Ovary (tissue), 7 donors: ENCODE measurements at regions not wholly inside any gene's neighbourhood (a gene's known extent, or its start where the extent isn't known, plus 50 kb on each side); places are given as distances from the start of the nearest gene placed in this dataset.

Experiments
- DNase-seq, 5 donors: peaks; one replicate each; pipeline ENCODE4 v3.0.0-alpha.2; 2019 to 2020
- H3K27ac ChIP-seq, 2 donors: fragments of 200-600 bp; one replicate each; pipeline versions ENCODE4 v1.5.1 to v1.8.0; 2019 to 2022
- H3K27me3 ChIP-seq: fragments of 200-600 bp; one replicate; pipeline ENCODE4 v1.8.0; 2022
- H3K36me3 ChIP-seq: fragments of 200-600 bp; sonication (generic); one replicate; pipeline ENCODE4 v1.5.1; 2019
- H3K4me1 ChIP-seq: one replicate; pipeline ENCODE4 v1.8.1; 2013; ENCODE audit warnings: mild to moderate bottlenecking, moderate library complexity; ENCODE audit not compliant: insufficient read depth
- H3K4me3 ChIP-seq: fragments of 200-600 bp; sonication (generic); one replicate; pipeline ENCODE4 v1.5.1; 2017
- H3K9me3 ChIP-seq, 2 donors: fragments of 200-600 bp in 1 of 2; sonication (generic) in 1 of 2; one replicate each; pipeline versions ENCODE4 v1.5.1 to v1.8.1; 2013 to 2019; ENCODE audit warnings: mild to moderate bottlenecking in 1 of 2, moderate library complexity in 1 of 2
- CTCF ChIP-seq, 3 donors: fragments of 450-650 bp in 2 of 3; fragments of 200-600 bp in 1 of 3; IDR thresholded peaks; one replicate each; pipeline versions ENCODE4 v1.5.1 to v1.8.0; 2016 to 2022; ENCODE audit warnings: antibody characterized with exemption in 3 of 3, mild to moderate bottlenecking in 1 of 3
- EP300 ChIP-seq: sonication (generic); formaldehyde crosslinking; IDR thresholded peaks from one replicate; pipeline ENCODE4 v1.6.1; 2017; ENCODE audit warnings: antibody characterized with exemption
- POLR2A ChIP-seq: fragments of 450-650 bp; IDR thresholded peaks from one replicate; pipeline ENCODE4 v1.6.1; 2017; ENCODE audit warnings: antibody characterized with exemption, mild to moderate bottlenecking, moderate library complexity
- WGBS, 3 donors: extraction: QIAGEN DNeasy Blood & Tissue Kit in 1 of 3; methylation state at CpG; one replicate each; pipeline versions ENCODE4 v1.1.5 to v1.1.7; 2013 to 2017; 5-methylcytosine and 5-hydroxymethylcytosine counted together
- intact Hi-C, 4 donors: fragments of 100-400 bp; cut with DNase I; formaldehyde crosslinking; loops; one replicate each; pipeline versions ENCODE4 v1.11.0 to v1.15.1; 2022 to 2023
- donor health status: DM: no; HTN: no; CAD: no; lungs with moderate emphysema.
- donor health status: DM: no; HTN: no; CAD: no.
- donor health status: Bipolar disorder and iron deficiency.
- donor health status: DM: no; HTN: no; CAD: no.
- donor health status: DM: yes; HTN: yes; CAD: no.

GRCh38 chrX:149262086-149262485 is 243.0 kb downstream of the IDS start:
- DNase-seq, result no peak
- H3K4me1 ChIP-seq, result no peaks in the 10 kb centered on the region
- no peak overlapping the region for H3K27ac ChIP-seq
- TF ChIP-seq CTCF (IDR thresholded peaks at IDR 0.05) (no peak), EP300 (no peak), POLR2A (no peak)
- no peak overlapping the region for H3K4me3 ChIP-seq
- no peaks in the 10 kb centered on the region for H3K27me3 ChIP-seq
- H3K9me3 ChIP-seq, result no peaks in the 10 kb centered on the region
- intact Hi-C loops, result no loop called here
- no peaks in the 10 kb centered on the region for H3K36me3 ChIP-seq
- WGBS, 3 donors, result 60 to 69% (median 64%) methylated on average over 1 of the region's 1 CpG

DNA sequence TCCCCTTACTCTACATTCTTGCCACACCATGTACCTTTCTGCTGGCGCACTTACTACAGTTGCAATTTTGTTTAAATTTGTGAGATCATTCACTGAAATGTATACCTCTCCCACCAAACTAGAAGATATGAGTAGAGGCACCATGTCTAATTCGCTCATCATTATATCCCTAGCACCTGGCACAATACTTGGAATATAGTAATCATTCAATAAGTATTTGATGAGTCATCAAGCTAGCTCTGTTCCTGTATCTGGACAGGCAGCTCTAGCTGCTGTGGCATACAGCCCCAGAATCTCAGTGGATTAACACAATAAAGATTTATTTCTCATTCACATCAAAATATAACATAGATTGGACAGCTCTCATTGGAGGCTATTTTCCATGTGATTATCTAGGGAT is 245.9 kb downstream of the IDS start:
- DNase-seq, result no peak
- Histone ChIP-seq H3K9me3 (no peaks in the 10 kb centered on the region), H3K27ac (no peak overlapping the region), H3K27me3 (no peaks in the 10 kb centered on the region), H3K4me3 (no peak overlapping the region), H3K36me3 (no peaks in the 10 kb centered on the region), H3K4me1 (no peaks in the 10 kb centered on the region)
- intact Hi-C loops, result no loop called here
- TF ChIP-seq CTCF (IDR thresholded peaks at IDR 0.05) (no peak), POLR2A (no peak), EP300 (no peak)
- WGBS, 3 donors, result 67 to 72% (median 70%) methylated on average over 2 of the region's 2 CpGs

- TF ChIP-seq EP300 (no peak), POLR2A (no peak), CTCF (IDR thresholded peaks at IDR 0.05) (no peak)
- H3K4me1 ChIP-seq, result no peaks in the 10 kb centered on the region
- 60 to 72% (median 69%) methylated on average over 1 of the region's 1 CpG for WGBS, 3 donors
- H3K27ac ChIP-seq, result no peak overlapping the region
- no peaks in the 10 kb centered on the region for H3K27me3 ChIP-seq
- intact Hi-C loops, result no loop called here
- no peaks in the 10 kb centered on the region for H3K36me3 ChIP-seq
- DNase-seq, result no peak
- no peaks in the 10 kb centered on the region for H3K9me3 ChIP-seq
- no peak overlapping the region for H3K4me3 ChIP-seq
Observed at GRCh38 chrX:149255860-149256259, 249.2 kb downstream of the IDS start.

- TF ChIP-seq CTCF (IDR thresholded peaks at IDR 0.05) (no peak), EP300 (no peak)
- no peak overlapping the region for H3K27ac ChIP-seq
- H3K9me3 ChIP-seq, result no peaks in the 10 kb centered on the region
- DNase-seq, result no peak
- no peaks in the 10 kb centered on the region for H3K27me3 ChIP-seq
- H3K4me3 ChIP-seq, result no peak overlapping the region
- 46 to 64% (median 54%) methylated on average over 3 of the region's 3 CpGs for WGBS, 3 donors
- no peaks in the 10 kb centered on the region for H3K36me3 ChIP-seq
- intact Hi-C loops, result no loop called here
- H3K4me1 ChIP-seq, result no peaks in the 10 kb centered on the region
Observed at GRCh38 chrX:149248073-149248625, 257.0 kb downstream of the IDS start.
